ENCODE measurements at regions not wholly inside any gene's neighbourhood (a gene's known extent, or its start where the extent isn't known, plus 50 kb on each side); places are given as distances from the start of the nearest gene placed in this dataset.
A peak's percentile ranks its signal among the peaks of the same experiment; 100 is the strongest.

GRCh38 chr12:94755598-94755997 is 105.2 kb upstream of the TMCC3 start:
- H3F3A ChIP-seq (replicated peaks; ENCODE audit: insufficient read depth): no peaks in the 10 kb centered on the region
- H3K27me3 ChIP-seq (ENCODE audit: insufficient read depth): peaks cover 14% of the 10 kb centered on the region; the same call in 1 of the 2 replicates
- 48% methylated on average over 4 of the region's 4 CpGs for WGBS (ENCODE audit: low lambda C conversion rate)
- DNase-seq: no peak
- TF ChIP-seq JUND (IDR thresholded peaks at IDR 0.05): no peak
- no peak for TF ChIP-seq PBX3 (IDR thresholded peaks at IDR 0.05)
- no peak for TF ChIP-seq CHD2 (IDR thresholded peaks at IDR 0.05; ENCODE audit: low read length, partially characterized antibody)
- TF ChIP-seq RCOR1 (IDR thresholded peaks at IDR 0.05; ENCODE audit: low read length): no peak
- TF ChIP-seq GATA2 (CRISPR knock-in tag; IDR thresholded peaks at IDR 0.05): no peak
- TF ChIP-seq FOXJ3 (CRISPR knock-in tag; IDR thresholded peaks at IDR 0.05): no peak
- TF ChIP-seq TCF12 (IDR thresholded peaks at IDR 0.05): no peak
- TF ChIP-seq NFIC (IDR thresholded peaks at IDR 0.05; ENCODE audit: borderline replicate concordance): no peak
- no peak for TF ChIP-seq REST (IDR thresholded peaks at IDR 0.05; ENCODE audit: low read depth, low read length)
- no peak for TF ChIP-seq SIN3A (IDR thresholded peaks at IDR 0.05; ENCODE audit: borderline replicate concordance, low read depth, low read length)
- TF ChIP-seq MXI1 (IDR thresholded peaks at IDR 0.05; ENCODE audit: low read depth, low read length): no peak
- TF ChIP-seq FOXM1 (IDR thresholded peaks at IDR 0.05; ENCODE audit: low read depth): no peak
- no peak for TF ChIP-seq EP300 (IDR thresholded peaks at IDR 0.05; ENCODE audit: borderline replicate concordance in 1 of 2, low read depth in 1 of 2, low read length in 1 of 2)
- ChIA-PET POLR2A (no interaction called here), CTCF (interaction anchor here (0.8 to 1.5 kb wide), 3 partner anchors 8 to 779 kb away, joined by 3 to 6 read pairs (median 3); no protein-coding TSS in a partner anchor)
- H3K4me2 ChIP-seq: no peak overlapping the region
- no peaks in the 10 kb centered on the region for H3K9me3 ChIP-seq
- no peak overlapping the region for H3K9ac ChIP-seq
- H2AFZ ChIP-seq (ENCODE audit: low read depth): no peak overlapping the region
- H3K27ac ChIP-seq (ENCODE audit: low read depth in 2 of 2, low read length in 1 of 2): no peak overlapping the region
- no peaks in the 10 kb centered on the region for H3K9me2 ChIP-seq
- H3K4me3 ChIP-seq (ENCODE audit: low read depth in 2 of 2, low read length in 1 of 2): no peak overlapping the region
- H3K36me3 ChIP-seq (replicated peaks in 1 of 2; ENCODE audit: control insufficient read depth in 1 of 2, insufficient read depth in 2 of 2, low read length in 1 of 2): no peaks in the 10 kb centered on the region
- no peaks in the 10 kb centered on the region for H4K20me1 ChIP-seq (ENCODE audit: insufficient read depth)
- no peaks in the 10 kb centered on the region for H3K79me2 ChIP-seq (ENCODE audit: insufficient read depth)
- H3K4me1 ChIP-seq (ENCODE audit: control insufficient read depth in 1 of 2, insufficient read depth in 2 of 2, low read depth in 1 of 2, low read length in 1 of 2): no peaks in the 10 kb centered on the region

GRCh38 chr12:94754653-94755052 is 104.3 kb upstream of the TMCC3 start:
- DNase-seq: no peak
- POLR2A ChIA-PET: no interaction called here
- TF ChIP-seq ELF1 (IDR thresholded peaks at IDR 0.05) (no peak), RAD21 (IDR thresholded peaks at IDR 0.05; ENCODE audit: low read length) (peak; percentile 11; the same call in 1 of the 2 replicates), CTCF (IDR thresholded peaks at IDR 0.05) (peak; percentile 33), MXI1 (IDR thresholded peaks at IDR 0.05; ENCODE audit: low read depth, low read length) (no peak), GATA2 (CRISPR knock-in tag; IDR thresholded peaks at IDR 0.05) (no peak), TEAD4 (IDR thresholded peaks at IDR 0.05; ENCODE audit: borderline replicate concordance, insufficient read depth) (no peak)

More at GRCh38 chr12:94754653-94755052, 104.3 kb upstream of the TMCC3 start:
- no peaks in the 10 kb centered on the region for H3K36me3 ChIP-seq (replicated peaks in 1 of 2; ENCODE audit: control insufficient read depth in 1 of 2, insufficient read depth in 2 of 2, low read length in 1 of 2)
- no peak overlapping the region for H3K9ac ChIP-seq
- H4K20me1 ChIP-seq (ENCODE audit: insufficient read depth): no peaks in the 10 kb centered on the region
- H3K4me3 ChIP-seq (ENCODE audit: low read depth in 2 of 2, low read length in 1 of 2): no peak overlapping the region
- H3K27ac ChIP-seq (ENCODE audit: low read depth in 2 of 2, low read length in 1 of 2): no peak overlapping the region
- no peak overlapping the region for H3K4me2 ChIP-seq
- no peaks in the 10 kb centered on the region for H3K4me1 ChIP-seq (ENCODE audit: control insufficient read depth in 1 of 2, insufficient read depth in 2 of 2, low read depth in 1 of 2, low read length in 1 of 2)
- H3F3A ChIP-seq (replicated peaks; ENCODE audit: insufficient read depth): no peaks in the 10 kb centered on the region
- CTCF ChIA-PET: interaction anchor here (1.3 kb wide), 1 partner anchor 9 kb away, joined by 6 read pairs; no protein-coding TSS in a partner anchor
- H3K79me2 ChIP-seq (ENCODE audit: insufficient read depth): no peaks in the 10 kb centered on the region
- H2AFZ ChIP-seq (ENCODE audit: low read depth): no peak overlapping the region
- peaks cover 14% of the 10 kb centered on the region; the same call in 1 of the 2 replicates for H3K27me3 ChIP-seq (ENCODE audit: insufficient read depth)
- no peaks in the 10 kb centered on the region for H3K9me3 ChIP-seq
- no peaks in the 10 kb centered on the region for H3K9me2 ChIP-seq

Data from SK-N-SH (cell line).